ENCODE measurements at regions not wholly inside any gene's neighbourhood (a gene's known extent, or its start where the extent isn't known, plus 50 kb on each side); places are given as distances from the start of the nearest gene placed in this dataset.

- no peak for DNase-seq
These were observed 208.3 kb upstream of the N4BP1 start for GRCh38 chr16:48818257-48818656.

GRCh38 chr16:48817032-48817431, 207.1 kb upstream of the N4BP1 start:
- DNase-seq, result no peak

DNA sequence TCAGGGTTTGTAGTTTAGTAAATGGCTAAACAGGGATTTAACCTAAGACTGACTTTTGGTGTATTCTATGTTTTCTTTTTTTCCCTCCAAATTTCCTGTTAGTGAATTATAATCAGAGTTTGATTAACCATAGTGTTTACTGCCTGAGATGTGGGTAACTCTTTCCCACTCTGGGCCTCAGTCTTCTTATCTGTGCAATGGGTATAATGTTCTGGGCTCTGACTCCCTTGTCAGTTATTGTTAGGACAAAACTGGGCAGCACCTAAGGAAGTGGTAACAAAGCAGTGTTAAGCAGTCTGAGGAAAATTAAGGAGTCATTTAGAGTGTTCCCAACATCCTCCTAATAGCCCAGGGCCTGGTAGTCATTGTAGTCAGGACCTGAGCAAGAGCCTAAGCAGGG, 206.4 kb upstream of the N4BP1 start:
- DNase-seq, result no peak

DNA sequence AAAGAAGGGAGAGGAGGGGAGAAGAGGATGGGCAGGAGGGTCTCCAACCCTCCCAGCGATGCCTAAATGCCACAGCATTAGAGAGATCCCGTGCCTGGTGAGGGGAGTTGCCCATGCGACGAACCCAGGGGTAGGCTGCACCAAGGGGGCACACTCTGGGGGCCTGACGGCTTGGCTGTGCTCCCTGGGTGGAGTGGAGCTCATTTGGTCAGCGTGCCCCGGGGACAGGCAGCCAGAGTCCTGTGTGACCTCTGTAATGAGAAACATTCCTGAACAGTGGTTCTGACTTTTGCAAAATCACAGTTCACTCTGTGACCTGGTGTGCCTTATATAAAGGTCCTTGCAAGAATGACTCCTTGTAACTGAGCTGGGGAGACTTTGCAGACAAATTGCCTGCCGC, 205.0 kb upstream of the N4BP1 start:
- DNase-seq, result no peak

GRCh38 chr16:48813485-48813884, 203.5 kb upstream of the N4BP1 start:
- DNase-seq, result no peak

DNA sequence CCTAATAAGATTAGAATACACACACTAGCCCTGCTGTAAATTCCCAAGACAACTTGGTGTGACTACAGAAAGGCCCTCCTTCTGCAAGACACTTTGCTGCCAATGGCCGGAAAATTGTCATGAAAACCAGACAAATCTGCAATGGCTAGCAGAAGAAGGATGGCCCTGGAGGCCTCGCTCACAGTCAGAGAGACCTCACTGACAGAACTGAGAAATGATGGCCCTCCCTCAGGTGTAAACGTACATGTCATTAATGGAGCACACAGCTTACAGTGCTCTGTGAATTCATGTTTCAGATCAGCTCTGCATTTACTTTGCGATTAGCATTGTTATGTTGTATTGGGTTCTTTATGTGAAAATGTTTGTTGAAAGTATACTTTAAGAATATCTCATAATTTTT, 202.9 kb upstream of the N4BP1 start:
- no peak for DNase-seq

GRCh38 chr16:48811478-48811877, 201.5 kb upstream of the N4BP1 start:
- no peak for DNase-seq

GRCh38 chr16:48810803-48811453, 200.9 kb upstream of the N4BP1 start:
- DNase-seq, result no peak

DNA sequence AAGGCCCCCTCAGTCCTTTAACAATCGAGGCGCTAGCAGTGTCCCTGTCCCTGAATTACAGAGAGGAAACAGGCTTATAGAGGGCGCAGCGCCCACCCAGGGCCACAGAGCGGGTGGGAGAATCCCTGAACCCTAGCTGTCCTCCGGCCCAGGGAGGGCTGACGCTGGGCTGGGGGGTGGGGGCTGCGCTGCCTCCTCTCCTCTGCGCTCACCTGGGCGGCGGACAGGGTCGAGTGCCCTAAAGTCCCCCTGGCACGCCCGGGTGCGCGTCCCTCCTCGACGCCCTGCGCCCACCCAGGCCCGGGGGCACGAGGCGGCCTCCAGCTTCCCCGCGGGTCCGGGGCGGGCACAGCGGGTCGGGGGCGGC, 200.4 kb upstream of the N4BP1 start:
- no peak for DNase-seq

GRCh38 chr16:48790151-48790550, 180.2 kb upstream of the N4BP1 start:
- no peak for DNase-seq

DNA sequence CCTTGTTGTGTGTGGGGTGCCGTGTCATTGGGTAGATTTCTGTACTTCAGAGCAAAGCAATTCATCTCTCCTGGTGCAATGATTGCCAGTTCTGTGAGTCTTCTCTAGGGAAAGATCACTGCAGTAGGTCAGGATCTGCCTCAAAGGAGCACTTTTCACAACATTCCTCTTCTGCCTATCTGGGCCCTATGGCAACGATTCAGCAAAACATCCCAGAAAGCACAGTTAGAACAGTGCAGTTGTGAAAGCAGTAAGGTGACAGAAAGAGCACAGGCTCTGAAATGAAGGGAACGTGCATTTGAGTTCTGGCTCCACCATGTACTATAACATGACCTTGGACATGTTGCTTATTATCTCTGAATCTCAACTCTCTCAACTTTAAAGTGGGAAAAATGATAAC, 178.5 kb upstream of the N4BP1 start:
- DNase-seq, result no peak

GRCh38 chr16:48745541-48745940, 135.6 kb upstream of the N4BP1 start:
- no peak for DNase-seq

DNA sequence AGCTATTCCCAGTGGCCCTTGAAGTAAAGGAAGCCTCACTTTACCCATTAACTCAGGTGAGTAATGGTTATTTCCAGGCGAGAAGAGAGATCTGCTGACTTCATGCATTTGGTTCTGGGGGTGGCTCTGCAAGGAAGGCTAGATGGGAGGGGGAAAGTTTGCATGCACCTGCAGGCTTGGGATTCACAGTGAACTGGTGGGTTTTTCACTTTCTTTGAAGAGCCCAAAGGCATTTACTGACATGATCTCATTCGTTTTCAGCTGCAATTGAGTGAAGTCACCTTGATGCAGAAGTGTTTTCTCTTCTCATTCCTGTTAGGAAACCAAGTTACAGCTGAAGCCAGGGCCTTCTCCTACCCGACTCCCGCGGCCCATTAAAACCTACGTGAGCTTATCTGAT, 131.0 kb upstream of the N4BP1 start:
- DNase-seq, result no peak

GRCh38 chr16:48734220-48734619, 124.2 kb upstream of the N4BP1 start:
- peak in 1 of 3 experiments; percentile 8 for DNase-seq

GRCh38 chr16:48704710-48705109, 94.7 kb upstream of the N4BP1 start:
- DNase-seq, result no peak

DNA sequence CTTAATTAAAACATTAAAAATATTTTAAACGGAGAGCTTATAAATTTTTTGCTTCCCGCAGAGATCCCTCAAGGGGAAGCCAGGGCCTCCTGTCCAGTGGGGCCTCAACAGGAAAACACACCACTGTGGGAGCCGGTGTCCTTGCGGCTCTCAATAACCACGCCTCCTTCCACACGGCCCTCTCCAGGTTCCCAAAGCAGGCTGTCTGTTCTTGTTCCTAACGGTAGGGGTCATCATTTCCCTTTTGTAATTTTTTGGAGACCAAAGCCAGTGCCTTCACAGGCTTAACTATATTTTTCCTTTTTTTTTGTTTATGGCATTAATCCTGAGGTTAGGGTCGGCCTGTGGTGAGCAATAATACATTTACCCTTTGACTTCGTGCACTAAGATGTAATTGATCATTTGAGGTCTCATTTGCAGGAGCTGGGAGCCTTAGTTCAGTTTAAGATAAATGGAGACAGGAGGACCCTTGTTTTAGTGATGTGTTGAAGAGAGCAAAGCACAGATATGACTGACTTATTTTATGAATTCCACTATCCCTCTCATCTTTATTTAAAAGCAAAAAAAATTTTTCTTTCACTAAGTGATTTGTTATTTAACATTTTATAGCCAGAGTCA, 77.5 kb upstream of the N4BP1 start:
- peak; percentile 52 to 80 (median 79) for DNase-seq

DNA sequence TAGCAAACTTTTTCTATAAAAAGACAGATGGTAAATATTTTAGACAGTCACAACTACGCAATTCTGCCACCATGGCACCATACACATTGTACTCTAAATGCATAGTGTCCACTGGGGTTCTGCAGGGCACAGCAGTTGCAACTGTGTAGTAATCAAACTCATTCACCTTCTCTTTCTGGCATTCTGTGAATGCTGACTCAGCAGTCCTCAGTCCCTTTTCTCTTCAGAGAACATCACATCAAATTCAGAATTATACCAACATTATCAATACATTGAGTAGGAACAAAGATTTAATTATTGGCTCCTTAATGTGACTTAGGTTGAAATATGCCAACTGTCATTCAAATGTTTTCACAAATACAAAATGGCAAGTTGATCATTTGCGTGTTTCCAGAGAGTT, 74.2 kb upstream of the N4BP1 start:
- no peak for DNase-seq

GRCh38 chr16:48682971-48683370, 73.0 kb upstream of the N4BP1 start:
- no peak for DNase-seq

DNA sequence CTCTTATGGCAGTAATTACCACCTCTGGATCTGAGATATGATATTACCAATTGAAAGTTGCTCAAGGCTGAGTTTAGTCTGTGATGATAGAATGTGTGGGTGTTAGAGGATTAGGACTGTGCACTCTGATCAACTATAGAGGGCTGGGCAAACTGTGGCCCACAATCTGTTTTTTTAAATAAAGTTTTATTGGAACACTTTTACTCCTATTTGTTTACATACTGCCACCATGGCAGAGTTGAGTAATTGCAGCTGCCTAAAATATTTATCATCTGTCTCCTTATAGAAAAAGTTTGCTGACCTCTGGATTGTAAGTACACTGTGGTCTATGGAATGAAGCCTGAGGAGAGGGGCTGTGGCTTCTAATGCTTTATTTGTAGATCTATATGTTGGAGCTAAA, 71.5 kb upstream of the N4BP1 start:
- no peak for DNase-seq

- no peak for DNase-seq
These were observed 70.9 kb upstream of the N4BP1 start for GRCh38 chr16:48680881-48681280.

DNA sequence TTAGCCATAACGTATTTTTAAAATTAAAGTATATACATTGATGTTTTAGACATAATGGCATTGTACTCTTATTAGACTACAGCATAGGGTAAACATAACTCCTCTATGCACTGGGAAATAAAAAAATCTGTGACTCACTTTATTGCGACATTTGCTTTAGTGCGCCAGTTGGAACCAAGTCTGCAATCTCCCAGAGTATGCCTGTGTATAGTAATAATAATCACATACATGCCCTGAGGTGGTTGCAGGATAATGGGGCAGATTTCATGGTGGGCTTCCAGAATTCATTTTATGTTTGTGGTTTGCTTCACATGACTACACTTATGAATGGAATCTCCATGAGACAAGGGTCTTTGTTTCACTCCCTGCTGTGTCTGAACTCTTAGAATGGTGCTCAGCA, 66.9 kb upstream of the N4BP1 start:
- DNase-seq, result no peak

- peak in 2 of 3 experiments; percentile 12 to 40 for DNase-seq
These were observed 58.2 kb upstream of the N4BP1 start for GRCh38 chr16:48668184-48668583.

GRCh38 chr16:48659940-48660339, 50.0 kb upstream of the N4BP1 start:
- no peak for DNase-seq
